Endothelial cell of umbilical vein (primary cell): ENCODE measurements at regions not wholly inside any gene's neighbourhood (a gene's known extent, or its start where the extent isn't known, plus 50 kb on each side); places are given as distances from the start of the nearest gene placed in this dataset.

Source experiments
- BruUV-seq: library from RNA; stranded (reverse); fragments of 400-500 nt; replicated peaks from 2 replicates; lab custom pipeline; 2021; lab: Mats Ljungman, UMichigan
- CTCF ChIA-PET: fragments of 300-600, 350-600 bp; sonication (Branson Sonifier 250); formaldehyde crosslinking; loops from one replicate; lab custom pipeline; 2021; ENCODE audit warnings: antibody characterized with exemption, inconsistent platforms; lab: Charles Lee
- POLR2A ChIA-PET: fragments of 300-600, 350-600 bp; sonication (Branson Sonifier 250); formaldehyde crosslinking; loops from one replicate; lab custom pipeline; 2021; ENCODE audit warnings: antibody characterized with exemption, inconsistent platforms; lab: Charles Lee
- DNase-seq: peaks from one replicate; pipeline ENCODE4 v3.0.0-alpha.2; 2011; ENCODE audit warnings: low read depth, low spot score
- FAIRE-seq: peaks from 2 replicates; lab custom pipeline; 2011; peaks lifted over from hg19 to GRCh38; lab: Jason Lieb, UNC
- H2AFZ ChIP-seq: 2 replicates; pipeline ENCODE4 v1.6.0; 2012; ENCODE audit warnings: low read depth, low read length, control low read depth, inconsistent platforms
- H3K27ac ChIP-seq: 2 replicates; pipeline ENCODE4 v1.5.1; 2011; ENCODE audit warnings: low read depth, mild to moderate bottlenecking, control low read depth, low read length, moderate library complexity; ENCODE audit not compliant: insufficient read depth
- H3K27me3 ChIP-seq, 2 experiments: 2 replicates each; pipeline versions ENCODE4 v1.6.0 to v1.6.1; 2011; ENCODE audit warnings: low read length in 2 of 2, mixed read lengths in 1 of 2; ENCODE audit not compliant: control insufficient read depth in 2 of 2, insufficient read depth in 2 of 2
- H3K36me3 ChIP-seq, 2 experiments: 2 replicates in 1 of 2; 3 replicates in 1 of 2; pipeline ENCODE4 v1.5.1; 2011; ENCODE audit warnings: low read length in 2 of 2, mild to moderate bottlenecking in 1 of 2, moderate library complexity in 1 of 2; ENCODE audit not compliant: control insufficient read depth in 2 of 2, insufficient read depth in 2 of 2; ENCODE audit errors: extremely low read depth in 1 of 2
- H3K4me1 ChIP-seq: 3 replicates; pipeline ENCODE4 v1.5.1; 2011; ENCODE audit warnings: mild to moderate bottlenecking, low read length; ENCODE audit not compliant: control insufficient read depth, insufficient read depth; ENCODE audit errors: extremely low read depth
- H3K4me2 ChIP-seq: 2 replicates; pipeline ENCODE4 v1.6.1; 2011; ENCODE audit warnings: low read length, control low read depth, mixed read lengths; ENCODE audit not compliant: insufficient read depth
- H3K4me3 ChIP-seq, 3 experiments: fragments of 200-600 bp in 1 of 3; sonication (generic), shearing (Covaris generic) in 1 of 3; replicated peaks in 1 of 3; 2 replicates each; pipeline ENCODE4 v1.5.1; 2011 to 2016; ENCODE audit warnings: control low read depth in 3 of 3, low read length in 3 of 3, mild to moderate bottlenecking in 2 of 3, inconsistent platforms in 1 of 3, low read depth in 1 of 3, moderate library complexity in 1 of 3; ENCODE audit not compliant: insufficient read depth in 1 of 3
- H3K79me2 ChIP-seq: 2 replicates; pipeline ENCODE4 v1.6.0; 2012; ENCODE audit warnings: low read length, inconsistent platforms; ENCODE audit not compliant: control insufficient read depth, insufficient read depth
- H3K9ac ChIP-seq: replicated peaks from 2 replicates; pipeline ENCODE3; 2011; ENCODE audit warnings: low read length, control low read depth; ENCODE audit not compliant: insufficient read depth; ENCODE audit errors: extremely low read depth
- H3K9me1 ChIP-seq: replicated peaks from 3 replicates; pipeline ENCODE4 v1.6.0; 2011; ENCODE audit warnings: mild to moderate bottlenecking, low read length; ENCODE audit not compliant: control insufficient read depth, insufficient read depth; ENCODE audit errors: extremely low read depth
- H3K9me3 ChIP-seq: replicated peaks from 2 replicates; pipeline ENCODE4 v1.5.1; 2012; ENCODE audit warnings: low read length, inconsistent platforms; ENCODE audit not compliant: control insufficient read depth, insufficient read depth
- H4K20me1 ChIP-seq: replicated peaks from 2 replicates; pipeline ENCODE3; 2011; ENCODE audit warnings: mild to moderate bottlenecking, low read length; ENCODE audit not compliant: control insufficient read depth, insufficient read depth; ENCODE audit errors: extremely low read depth
- EZH2 ChIP-seq: IDR thresholded peaks from 2 replicates; pipeline ENCODE4 v1.6.1; 2012; ENCODE audit warnings: borderline replicate concordance, low read depth, mild to moderate bottlenecking, moderate library complexity, low read length, inconsistent platforms; ENCODE audit not compliant: severe bottlenecking
- FOS ChIP-seq: IDR thresholded peaks from 2 replicates; pipeline ENCODE4 v1.6.1; 2011; ENCODE audit warnings: mild to moderate bottlenecking, low read length, moderate library complexity, borderline replicate concordance; ENCODE audit not compliant: insufficient read depth
- GATA2 ChIP-seq: IDR thresholded peaks from 2 replicates; pipeline ENCODE4 v1.7.0; 2011; ENCODE audit warnings: low read depth, mild to moderate bottlenecking, moderate library complexity, mixed read lengths, low read length; ENCODE audit not compliant: insufficient read length, insufficient read depth
- JUN ChIP-seq: IDR thresholded peaks from 2 replicates; pipeline ENCODE4 v1.6.1; 2011; ENCODE audit warnings: borderline replicate concordance, low read depth; ENCODE audit not compliant: insufficient read length, insufficient read depth
- MAX ChIP-seq: IDR thresholded peaks from 2 replicates; pipeline ENCODE4 v1.6.1; 2011; ENCODE audit not compliant: insufficient read depth, insufficient read length
- MYC ChIP-seq: IDR thresholded peaks from one replicate; pipeline ENCODE4 v1.6.1; 2011; ENCODE audit warnings: mild to moderate bottlenecking, low read depth, low read length
- POLR2A ChIP-seq: IDR thresholded peaks from 2 replicates; pipeline ENCODE4 v1.6.1; 2012; ENCODE audit warnings: low read depth, mild to moderate bottlenecking, control low read depth, low read length
- POLR2AphosphoS5 ChIP-seq: IDR thresholded peaks from 2 replicates; pipeline ENCODE4 v1.6.1; 2012; ENCODE audit warnings: low read depth, mild to moderate bottlenecking, control low read depth, low read length, moderate library complexity; ENCODE audit not compliant: insufficient read depth
- dilution Hi-C: fragments of 300-500 bp; cut with MboI; formaldehyde crosslinking; loops from one replicate; pipeline ENCODE4 v1.15.0; 2019; ENCODE audit warnings: low sequenced_read_pairs; ENCODE audit not compliant: extremely low pct_ligation_motif_present
- intact Hi-C: fragments of 100-400 bp; cut with micrococcal nuclease; formaldehyde crosslinking; loops from one replicate; pipeline ENCODE4 v1.10.0; 2022
- TF ChIP-seq, protein P1 (sequence below), 2 donors: IDR thresholded peaks; 1 replicate in 1 of 2; 2 replicates in 1 of 2; pipeline ENCODE4 v1.5.1; 2011; ENCODE audit warnings: low read length in 2 of 2, mild to moderate bottlenecking in 2 of 2, moderate library complexity in 2 of 2, control low read depth in 1 of 2, inconsistent platforms in 1 of 2, low read depth in 1 of 2; ENCODE audit not compliant: insufficient read depth in 1 of 2; ENCODE audit errors: extremely low read depth in 1 of 2

DNA sequence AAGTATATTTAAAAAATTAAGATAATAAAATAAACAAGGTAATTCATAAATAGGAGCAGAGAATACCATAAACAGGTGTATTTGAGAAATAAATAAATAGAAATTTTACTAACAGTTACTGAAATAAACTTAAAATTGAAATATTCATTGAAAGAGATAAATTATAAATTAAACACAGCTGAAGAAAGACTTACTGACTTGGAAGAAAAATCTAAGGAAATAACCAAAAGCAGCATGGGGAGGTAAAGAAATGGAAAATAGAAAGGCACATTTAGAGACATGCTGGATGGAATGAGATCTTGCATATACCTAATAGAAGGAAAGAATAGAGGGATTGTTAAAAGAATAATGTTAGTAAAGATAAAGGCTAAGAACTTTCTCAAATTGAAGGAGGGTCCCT lies 96.3 kb downstream of the SOX11 start:
- Histone ChIP-seq H3K9me1 (no peaks in the 10 kb centered on the region), H3K27me3 (no peaks in the 10 kb centered on the region), H3K9me3 (peaks cover 6% of the 10 kb centered on the region), H3K79me2 (no peaks in the 10 kb centered on the region), H3K9ac (no peak overlapping the region), H3K36me3 (no peaks in the 10 kb centered on the region), H2AFZ (no peak overlapping the region), H3K4me1 (no peaks in the 10 kb centered on the region), H3K4me3 (no peak overlapping the region), H3K27ac (no peak overlapping the region), H4K20me1 (no peaks in the 10 kb centered on the region), H3K4me2 (no peak overlapping the region)
- FAIRE-seq (no peak), DNase-seq (no peak)
- ChIA-PET POLR2A (no interaction called here), CTCF (no interaction called here)
- no TSS peak for BruUV-seq
- TF ChIP-seq MAX: no peak
- TF ChIP-seq, protein P1, sequence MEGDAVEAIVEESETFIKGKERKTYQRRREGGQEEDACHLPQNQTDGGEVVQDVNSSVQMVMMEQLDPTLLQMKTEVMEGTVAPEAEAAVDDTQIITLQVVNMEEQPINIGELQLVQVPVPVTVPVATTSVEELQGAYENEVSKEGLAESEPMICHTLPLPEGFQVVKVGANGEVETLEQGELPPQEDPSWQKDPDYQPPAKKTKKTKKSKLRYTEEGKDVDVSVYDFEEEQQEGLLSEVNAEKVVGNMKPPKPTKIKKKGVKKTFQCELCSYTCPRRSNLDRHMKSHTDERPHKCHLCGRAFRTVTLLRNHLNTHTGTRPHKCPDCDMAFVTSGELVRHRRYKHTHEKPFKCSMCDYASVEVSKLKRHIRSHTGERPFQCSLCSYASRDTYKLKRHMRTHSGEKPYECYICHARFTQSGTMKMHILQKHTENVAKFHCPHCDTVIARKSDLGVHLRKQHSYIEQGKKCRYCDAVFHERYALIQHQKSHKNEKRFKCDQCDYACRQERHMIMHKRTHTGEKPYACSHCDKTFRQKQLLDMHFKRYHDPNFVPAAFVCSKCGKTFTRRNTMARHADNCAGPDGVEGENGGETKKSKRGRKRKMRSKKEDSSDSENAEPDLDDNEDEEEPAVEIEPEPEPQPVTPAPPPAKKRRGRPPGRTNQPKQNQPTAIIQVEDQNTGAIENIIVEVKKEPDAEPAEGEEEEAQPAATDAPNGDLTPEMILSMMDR (IDR thresholded peaks at IDR 0.05; ENCODE audit: extremely low read depth in 1 of 2, insufficient read depth in 1 of 2, low read depth in 1 of 2, low read length in 2 of 2): no peak
- TF ChIP-seq MYC: no peak
- no peak for TF ChIP-seq GATA2
- TF ChIP-seq JUN: no peak
- no peak for TF ChIP-seq FOS
- no peak for TF ChIP-seq POLR2AphosphoS5
- no peak for TF ChIP-seq EZH2
- TF ChIP-seq POLR2A: no peak
- intact Hi-C loops: no loop called here
- dilution Hi-C loops: no loop called here
